ENCODE measurements at regions not wholly inside any gene's neighbourhood (a gene's known extent, or its start where the extent isn't known, plus 50 kb on each side); places are given as distances from the start of the nearest gene placed in this dataset.

- TF ChIP-seq CTCF (IDR thresholded peaks at IDR 0.05; ENCODE audit: insufficient read depth, low read depth, low read length), result no peak
- TF ChIP-seq EZH2 (IDR thresholded peaks at IDR 0.05; ENCODE audit: insufficient read depth, low read length), result no peak
Measured at GRCh38 chr15:101543926-101544612, 54.6 kb upstream of the PCSK6 start.

Measured in astrocyte (in vitro differentiated cells and primary cell).